Osteocyte (in vitro differentiated cells): ENCODE measurements at regions not wholly inside any gene's neighbourhood (a gene's known extent, or its start where the extent isn't known, plus 50 kb on each side); places are given as distances from the start of the nearest gene placed in this dataset.
"Not testable (repeated sequence)": the region's sequence is repeated elsewhere in the genome, so short reads cannot be mapped to it uniquely, and the experiment has no call there.

Experiments used
- DNase-seq: peaks from one replicate; pipeline ENCODE4 v3.0.0; 2021; ENCODE audit warnings: mixed read lengths; ENCODE audit not compliant: unreplicated experiment; ENCODE audit errors: extremely low spot score
- H3K27ac Mint-ChIP-seq: one replicate; pipeline ENCODE4 v1.8.0; 2021; ENCODE audit warnings: mild to moderate bottlenecking, mixed read lengths; ENCODE audit not compliant: unreplicated experiment
- H3K27me3 Mint-ChIP-seq: one replicate; pipeline ENCODE4 v1.8.0; 2021; ENCODE audit warnings: mixed read lengths; ENCODE audit not compliant: unreplicated experiment
- H3K36me3 Mint-ChIP-seq: one replicate; pipeline ENCODE4 v1.8.0; 2021; ENCODE audit warnings: mixed read lengths; ENCODE audit not compliant: unreplicated experiment
- H3K4me1 Mint-ChIP-seq: one replicate; pipeline ENCODE4 v1.8.0; 2021; ENCODE audit warnings: mixed read lengths; ENCODE audit not compliant: unreplicated experiment
- H3K4me3 Mint-ChIP-seq: one replicate; pipeline ENCODE4 v1.8.0; 2021; ENCODE audit warnings: mild to moderate bottlenecking, moderate library complexity, mixed read lengths; ENCODE audit not compliant: unreplicated experiment
- H3K9me3 Mint-ChIP-seq: one replicate; pipeline ENCODE4 v1.8.0; 2021; ENCODE audit warnings: mixed read lengths; ENCODE audit not compliant: unreplicated experiment
- CTCF ChIP-seq: fragments of 200-600 bp; sonication (generic); IDR thresholded peaks from 2 replicates; pipeline ENCODE4 v1.5.0; 2021; ENCODE audit warnings: antibody characterized with exemption, mild to moderate bottlenecking, moderate library complexity

- H3K4me3 Mint-ChIP-seq, H3K27me3 Mint-ChIP-seq, H3K27ac Mint-ChIP-seq, H3K4me1 Mint-ChIP-seq, H3K9me3 Mint-ChIP-seq, DNase-seq, H3K36me3 Mint-ChIP-seq: not testable (repeated sequence)
These were observed 126.4 kb downstream of the RBM46 start for GRCh38 chr4:154907345-154908045.

- Mint-ChIP-seq H3K4me1 (no peaks in the 10 kb centered on the region), H3K4me3 (no peak overlapping the region), H3K9me3 (peaks cover 9% of the 10 kb centered on the region), H3K36me3 (no peaks in the 10 kb centered on the region), H3K27me3 (no peaks in the 10 kb centered on the region), H3K27ac (no peak overlapping the region)
- no peak for DNase-seq
- no peak for TF ChIP-seq CTCF
These were observed 127.1 kb downstream of the RBM46 start for GRCh38 chr4:154908168-154908567.

- Mint-ChIP-seq H3K9me3 (peaks cover 12% of the 10 kb centered on the region), H3K36me3 (no peaks in the 10 kb centered on the region), H3K4me3 (no peak overlapping the region), H3K4me1 (no peaks in the 10 kb centered on the region), H3K27me3 (no peaks in the 10 kb centered on the region), H3K27ac (no peak overlapping the region)
- no peak for DNase-seq
- no peak for TF ChIP-seq CTCF
These were observed 130.0 kb downstream of the RBM46 start for GRCh38 chr4:154911097-154911496.

GRCh38 chr4:154911608-154912098 lies 130.6 kb downstream of the RBM46 start:
- DNase-seq = no peak
- TF ChIP-seq CTCF = no peak
- Mint-ChIP-seq H3K27ac (no peak overlapping the region), H3K4me1 (no peaks in the 10 kb centered on the region), H3K9me3 (peaks cover 12% of the 10 kb centered on the region), H3K27me3 (no peaks in the 10 kb centered on the region), H3K4me3 (no peak overlapping the region), H3K36me3 (no peaks in the 10 kb centered on the region)

- H3K4me3 Mint-ChIP-seq = no peak overlapping the region
- H3K4me1 Mint-ChIP-seq = no peaks in the 10 kb centered on the region
- H3K27me3 Mint-ChIP-seq = no peaks in the 10 kb centered on the region
- H3K9me3 Mint-ChIP-seq = peaks cover 3% of the 10 kb centered on the region
- no peak overlapping the region for H3K27ac Mint-ChIP-seq
- H3K36me3 Mint-ChIP-seq = no peaks in the 10 kb centered on the region
- TF ChIP-seq CTCF = no peak
- DNase-seq = no peak
These were observed 135.0 kb downstream of the RBM46 start for GRCh38 chr4:154916068-154916467.
